ENCODE measurements at regions not wholly inside any gene's neighbourhood (a gene's known extent, or its start where the extent isn't known, plus 50 kb on each side); places are given as distances from the start of the nearest gene placed in this dataset.

DNA sequence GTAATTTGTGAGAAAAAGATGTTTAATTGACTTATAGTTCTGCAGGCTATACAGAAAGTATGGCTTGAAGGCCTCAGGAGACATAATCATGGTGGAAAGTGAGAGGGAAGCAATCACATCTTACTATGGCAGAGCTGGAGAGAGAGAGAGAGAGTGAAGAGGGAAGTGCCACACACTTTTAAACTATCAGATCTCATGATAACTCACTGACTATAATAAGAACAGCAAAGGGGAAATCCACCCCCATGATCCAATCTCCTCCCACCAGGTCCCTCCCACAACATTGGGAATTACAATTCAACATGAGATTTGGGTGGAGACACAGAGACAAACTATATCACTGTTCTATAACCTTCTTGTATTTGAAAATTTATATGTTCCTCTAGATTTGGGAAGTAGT is 117.2 kb upstream of the BMP5 start:
- TF ChIP-seq POLR2A (IDR thresholded peaks at IDR 0.05; ENCODE audit: low read length) (no peak), GATA1 (IDR thresholded peaks at IDR 0.05; ENCODE audit: low read depth, low read length) (no peak)
